ENCODE measurements at regions not wholly inside any gene's neighbourhood (a gene's known extent, or its start where the extent isn't known, plus 50 kb on each side); places are given as distances from the start of the nearest gene placed in this dataset.

DNA sequence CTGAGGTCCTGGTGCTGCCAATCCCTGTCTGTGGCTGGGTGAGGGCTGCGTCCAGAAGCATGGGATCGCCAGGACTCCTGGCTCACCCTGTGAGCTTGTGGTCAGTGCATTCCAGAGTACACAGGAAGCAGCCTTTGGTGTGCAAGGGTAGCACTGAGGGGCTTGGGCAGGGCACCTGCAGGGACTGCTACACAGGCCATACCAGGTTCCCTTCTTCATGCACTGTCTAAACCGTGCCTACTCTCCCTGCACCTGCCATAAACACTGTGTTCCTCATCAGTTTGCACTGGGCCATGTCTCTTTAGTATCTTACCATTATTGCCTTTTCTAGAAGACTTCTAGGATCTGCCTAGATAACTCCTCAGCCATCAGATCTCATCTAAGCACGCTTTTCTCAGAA, 72.8 kb upstream of the NKX2-2 start:
- TF ChIP-seq, protein P1, sequence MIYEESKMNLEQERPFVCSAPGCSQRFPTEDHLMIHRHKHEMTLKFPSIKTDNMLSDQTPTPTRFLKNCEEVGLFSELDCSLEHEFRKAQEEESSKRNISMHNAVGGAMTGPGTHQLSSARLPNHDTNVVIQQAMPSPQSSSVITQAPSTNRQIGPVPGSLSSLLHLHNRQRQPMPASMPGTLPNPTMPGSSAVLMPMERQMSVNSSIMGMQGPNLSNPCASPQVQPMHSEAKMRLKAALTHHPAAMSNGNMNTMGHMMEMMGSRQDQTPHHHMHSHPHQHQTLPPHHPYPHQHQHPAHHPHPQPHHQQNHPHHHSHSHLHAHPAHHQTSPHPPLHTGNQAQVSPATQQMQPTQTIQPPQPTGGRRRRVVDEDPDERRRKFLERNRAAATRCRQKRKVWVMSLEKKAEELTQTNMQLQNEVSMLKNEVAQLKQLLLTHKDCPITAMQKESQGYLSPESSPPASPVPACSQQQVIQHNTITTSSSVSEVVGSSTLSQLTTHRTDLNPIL (CRISPR knock-in tag; IDR thresholded peaks at IDR 0.05; ENCODE audit: low read depth) = no peak
- TF ChIP-seq CSDC2 (CRISPR knock-in tag; IDR thresholded peaks at IDR 0.05) = no peak
- TF ChIP-seq, protein P2, sequence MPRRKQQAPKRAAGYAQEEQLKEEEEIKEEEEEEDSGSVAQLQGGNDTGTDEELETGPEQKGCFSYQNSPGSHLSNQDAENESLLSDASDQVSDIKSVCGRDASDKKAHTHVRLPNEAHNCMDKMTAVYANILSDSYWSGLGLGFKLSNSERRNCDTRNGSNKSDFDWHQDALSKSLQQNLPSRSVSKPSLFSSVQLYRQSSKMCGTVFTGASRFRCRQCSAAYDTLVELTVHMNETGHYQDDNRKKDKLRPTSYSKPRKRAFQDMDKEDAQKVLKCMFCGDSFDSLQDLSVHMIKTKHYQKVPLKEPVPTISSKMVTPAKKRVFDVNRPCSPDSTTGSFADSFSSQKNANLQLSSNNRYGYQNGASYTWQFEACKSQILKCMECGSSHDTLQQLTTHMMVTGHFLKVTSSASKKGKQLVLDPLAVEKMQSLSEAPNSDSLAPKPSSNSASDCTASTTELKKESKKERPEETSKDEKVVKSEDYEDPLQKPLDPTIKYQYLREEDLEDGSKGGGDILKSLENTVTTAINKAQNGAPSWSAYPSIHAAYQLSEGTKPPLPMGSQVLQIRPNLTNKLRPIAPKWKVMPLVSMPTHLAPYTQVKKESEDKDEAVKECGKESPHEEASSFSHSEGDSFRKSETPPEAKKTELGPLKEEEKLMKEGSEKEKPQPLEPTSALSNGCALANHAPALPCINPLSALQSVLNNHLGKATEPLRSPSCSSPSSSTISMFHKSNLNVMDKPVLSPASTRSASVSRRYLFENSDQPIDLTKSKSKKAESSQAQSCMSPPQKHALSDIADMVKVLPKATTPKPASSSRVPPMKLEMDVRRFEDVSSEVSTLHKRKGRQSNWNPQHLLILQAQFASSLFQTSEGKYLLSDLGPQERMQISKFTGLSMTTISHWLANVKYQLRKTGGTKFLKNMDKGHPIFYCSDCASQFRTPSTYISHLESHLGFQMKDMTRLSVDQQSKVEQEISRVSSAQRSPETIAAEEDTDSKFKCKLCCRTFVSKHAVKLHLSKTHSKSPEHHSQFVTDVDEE (CRISPR knock-in tag; IDR thresholded peaks at IDR 0.05) = no peak
- TF ChIP-seq ISL1 (CRISPR knock-in tag; IDR thresholded peaks at IDR 0.05) = no peak
- TF ChIP-seq ZFP3 (CRISPR knock-in tag; IDR thresholded peaks at IDR 0.05) = no peak
- TF ChIP-seq, protein P3, sequence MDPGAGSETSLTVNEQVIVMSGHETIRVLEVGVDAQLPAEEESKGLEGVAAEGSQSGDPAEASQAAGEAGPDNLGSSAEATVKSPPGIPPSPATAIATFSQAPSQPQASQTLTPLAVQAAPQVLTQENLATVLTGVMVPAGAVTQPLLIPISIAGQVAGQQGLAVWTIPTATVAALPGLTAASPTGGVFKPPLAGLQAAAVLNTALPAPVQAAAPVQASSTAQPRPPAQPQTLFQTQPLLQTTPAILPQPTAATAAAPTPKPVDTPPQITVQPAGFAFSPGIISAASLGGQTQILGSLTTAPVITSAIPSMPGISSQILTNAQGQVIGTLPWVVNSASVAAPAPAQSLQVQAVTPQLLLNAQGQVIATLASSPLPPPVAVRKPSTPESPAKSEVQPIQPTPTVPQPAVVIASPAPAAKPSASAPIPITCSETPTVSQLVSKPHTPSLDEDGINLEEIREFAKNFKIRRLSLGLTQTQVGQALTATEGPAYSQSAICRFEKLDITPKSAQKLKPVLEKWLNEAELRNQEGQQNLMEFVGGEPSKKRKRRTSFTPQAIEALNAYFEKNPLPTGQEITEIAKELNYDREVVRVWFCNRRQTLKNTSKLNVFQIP (CRISPR knock-in tag; IDR thresholded peaks at IDR 0.05; ENCODE audit: borderline replicate concordance, low read depth) = no peak
- TF ChIP-seq ZNF70 (CRISPR knock-in tag; IDR thresholded peaks at IDR 0.05) = no peak
- no peak for TF ChIP-seq ARNTL (CRISPR knock-in tag; IDR thresholded peaks at IDR 0.05; ENCODE audit: borderline replicate concordance, low read depth)
- no peak for TF ChIP-seq ZFP30 (CRISPR knock-in tag; IDR thresholded peaks at IDR 0.05)
- TF ChIP-seq TCF4 (CRISPR knock-in tag; IDR thresholded peaks at IDR 0.05; ENCODE audit: borderline replicate concordance) = no peak
- TF ChIP-seq, protein P4, sequence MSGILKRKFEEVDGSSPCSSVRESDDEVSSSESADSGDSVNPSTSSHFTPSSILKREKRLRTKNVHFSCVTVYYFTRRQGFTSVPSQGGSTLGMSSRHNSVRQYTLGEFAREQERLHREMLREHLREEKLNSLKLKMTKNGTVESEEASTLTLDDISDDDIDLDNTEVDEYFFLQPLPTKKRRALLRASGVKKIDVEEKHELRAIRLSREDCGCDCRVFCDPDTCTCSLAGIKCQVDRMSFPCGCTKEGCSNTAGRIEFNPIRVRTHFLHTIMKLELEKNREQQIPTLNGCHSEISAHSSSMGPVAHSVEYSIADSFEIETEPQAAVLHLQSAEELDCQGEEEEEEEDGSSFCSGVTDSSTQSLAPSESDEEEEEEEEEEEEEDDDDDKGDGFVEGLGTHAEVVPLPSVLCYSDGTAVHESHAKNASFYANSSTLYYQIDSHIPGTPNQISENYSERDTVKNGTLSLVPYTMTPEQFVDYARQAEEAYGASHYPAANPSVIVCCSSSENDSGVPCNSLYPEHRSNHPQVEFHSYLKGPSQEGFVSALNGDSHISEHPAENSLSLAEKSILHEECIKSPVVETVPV (CRISPR knock-in tag; IDR thresholded peaks at IDR 0.05) = no peak
- no peak for TF ChIP-seq RARB (CRISPR knock-in tag; IDR thresholded peaks at IDR 0.05)
- TF ChIP-seq, protein P5, sequence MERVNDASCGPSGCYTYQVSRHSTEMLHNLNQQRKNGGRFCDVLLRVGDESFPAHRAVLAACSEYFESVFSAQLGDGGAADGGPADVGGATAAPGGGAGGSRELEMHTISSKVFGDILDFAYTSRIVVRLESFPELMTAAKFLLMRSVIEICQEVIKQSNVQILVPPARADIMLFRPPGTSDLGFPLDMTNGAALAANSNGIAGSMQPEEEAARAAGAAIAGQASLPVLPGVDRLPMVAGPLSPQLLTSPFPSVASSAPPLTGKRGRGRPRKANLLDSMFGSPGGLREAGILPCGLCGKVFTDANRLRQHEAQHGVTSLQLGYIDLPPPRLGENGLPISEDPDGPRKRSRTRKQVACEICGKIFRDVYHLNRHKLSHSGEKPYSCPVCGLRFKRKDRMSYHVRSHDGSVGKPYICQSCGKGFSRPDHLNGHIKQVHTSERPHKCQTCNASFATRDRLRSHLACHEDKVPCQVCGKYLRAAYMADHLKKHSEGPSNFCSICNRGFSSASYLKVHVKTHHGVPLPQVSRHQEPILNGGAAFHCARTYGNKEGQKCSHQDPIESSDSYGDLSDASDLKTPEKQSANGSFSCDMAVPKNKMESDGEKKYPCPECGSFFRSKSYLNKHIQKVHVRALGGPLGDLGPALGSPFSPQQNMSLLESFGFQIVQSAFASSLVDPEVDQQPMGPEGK (CRISPR knock-in tag; IDR thresholded peaks at IDR 0.05; ENCODE audit: borderline replicate concordance) = no peak
